B cell (primary cell): ENCODE measurements at regions not wholly inside any gene's neighbourhood (a gene's known extent, or its start where the extent isn't known, plus 50 kb on each side); places are given as distances from the start of the nearest gene placed in this dataset.

ENCODE experiments used
- ATAC-seq: fragments of 200-7000 bp; cut with Tn5 transposase; one replicate; pipeline ENCODE4 v1.10.0; 2021; ENCODE audit warnings: low read depth, mild to moderate bottlenecking, moderate number of reproducible peaks, moderate library complexity
- CTCF ChIA-PET: fragments of 350-600 bp; sonication (Branson Sonifier 250); formaldehyde crosslinking; loops from one replicate; lab custom pipeline; 2021; ENCODE audit warnings: antibody characterized with exemption, inconsistent platforms; lab: Charles Lee
- POLR2A ChIA-PET: fragments of 350-600 bp; sonication (Branson Sonifier 250); formaldehyde crosslinking; loops from one replicate; lab custom pipeline; 2021; ENCODE audit warnings: antibody characterized with exemption; lab: Charles Lee
- DNase-seq: peaks from one replicate; pipeline ENCODE4 v3.0.0; 2013
- H2AFZ ChIP-seq: 2 replicates; pipeline ENCODE4 v1.6.1; 2012; ENCODE audit warnings: mild to moderate bottlenecking, low read depth, low read length; ENCODE audit not compliant: insufficient read depth, poor library complexity, severe bottlenecking
- H3K27ac ChIP-seq, 2 donors: 1 replicate in 1 of 2; 2 replicates in 1 of 2; pipeline ENCODE4 v1.5.1; 2012 to 2013; ENCODE audit warnings: low read length in 2 of 2, mild to moderate bottlenecking in 2 of 2, moderate library complexity in 1 of 2
- H3K27me3 ChIP-seq, 4 experiments: fragments of 200-600 bp in 1 of 4; sonication (generic) in 1 of 4; replicated peaks in 1 of 4; 1 replicate in 2 of 4; 2 replicates in 2 of 4; pipeline versions ENCODE4 v1.6.1 to v1.7.0; 2013 to 2016; ENCODE audit warnings: low read length in 3 of 4, mild to moderate bottlenecking in 2 of 4, mixed read lengths in 1 of 4, moderate library complexity in 1 of 4; ENCODE audit not compliant: insufficient read depth in 4 of 4, control insufficient read depth in 3 of 4; ENCODE audit errors: control extremely low read depth in 1 of 4
- H3K36me3 ChIP-seq, 2 experiments: replicated peaks in 1 of 2; 1 replicate in 1 of 2; 2 replicates in 1 of 2; pipeline versions ENCODE4 v1.6.1 to v1.7.1; 2013; ENCODE audit warnings: low read length in 1 of 2; ENCODE audit not compliant: insufficient read depth in 2 of 2, control insufficient read depth in 1 of 2; ENCODE audit errors: control extremely low read depth in 1 of 2, extremely low read depth in 1 of 2
- H3K4me1 ChIP-seq, 2 donors: fragments of 200-600 bp in 1 of 2; sonication (generic) in 1 of 2; 1 replicate in 1 of 2; 2 replicates in 1 of 2; pipeline versions ENCODE4 v1.5.1 to v1.6.1; 2013 to 2017; ENCODE audit warnings: low read length in 2 of 2; ENCODE audit not compliant: control insufficient read depth in 2 of 2, insufficient read depth in 2 of 2
- H3K4me2 ChIP-seq: replicated peaks from 2 replicates; pipeline ENCODE3; 2012; ENCODE audit warnings: mild to moderate bottlenecking, low read depth, low read length; ENCODE audit not compliant: poor library complexity, severe bottlenecking
- H3K4me3 ChIP-seq, 5 experiments: fragments of 200-600 bp in 1 of 5; sonication (generic) in 1 of 5; 1 replicate in 3 of 5; 2 replicates in 2 of 5; pipeline versions ENCODE4 v1.5.1 to v1.7.0; 2011 to 2016; ENCODE audit warnings: low read length in 4 of 5, mild to moderate bottlenecking in 4 of 5, low read depth in 2 of 5, control low read depth in 1 of 5, moderate library complexity in 1 of 5; ENCODE audit not compliant: insufficient read depth in 1 of 5; ENCODE audit errors: control extremely low read depth in 1 of 5, extremely low read depth in 1 of 5
- H3K79me2 ChIP-seq: fragments of 200-600 bp; sonication (generic); one replicate; pipeline ENCODE4 v1.6.0; 2016; ENCODE audit warnings: low read length; ENCODE audit not compliant: control insufficient read depth, insufficient read depth
- H3K9ac ChIP-seq: fragments of 200-600 bp; sonication (generic); 2 replicates; pipeline ENCODE4 v1.6.1; 2017; ENCODE audit warnings: mild to moderate bottlenecking, low read length, moderate library complexity
- H3K9me3 ChIP-seq, 3 donors: one replicate each; pipeline versions ENCODE4 v1.6.1 to v1.7.1; 2013; ENCODE audit warnings: low read length in 2 of 3; ENCODE audit not compliant: control insufficient read depth in 2 of 3, insufficient read depth in 1 of 3; ENCODE audit errors: control extremely low read depth in 1 of 3
- H4K20me1 ChIP-seq: 2 replicates; pipeline ENCODE4 v1.6.0; 2012; ENCODE audit warnings: mild to moderate bottlenecking, low read length; ENCODE audit not compliant: insufficient read depth, control insufficient read depth, poor library complexity, severe bottlenecking
- H3K27ac Mint-ChIP-seq: one replicate; pipeline ENCODE4 v1.8.0; 2021; ENCODE audit warnings: mixed read lengths
- H3K27me3 Mint-ChIP-seq: one replicate; pipeline ENCODE4 v1.8.0; 2021; ENCODE audit warnings: mixed read lengths
- H3K4me1 Mint-ChIP-seq: one replicate; pipeline ENCODE4 v1.8.0; 2021; ENCODE audit warnings: mixed read lengths
- H3K4me3 Mint-ChIP-seq: one replicate; pipeline ENCODE4 v1.8.0; 2021; ENCODE audit warnings: mixed read lengths
- H3K9me3 Mint-ChIP-seq: one replicate; pipeline ENCODE4 v1.8.0; 2022; ENCODE audit warnings: mixed read lengths; ENCODE audit not compliant: insufficient read depth
- CTCF ChIP-seq: fragments of 200-600 bp; IDR thresholded peaks from one replicate; pipeline ENCODE4 v1.8.0; 2022; ENCODE audit warnings: antibody characterized with exemption, mild to moderate bottlenecking
- EZH2 ChIP-seq: IDR thresholded peaks from 2 replicates; pipeline ENCODE4 v1.6.1; 2012; ENCODE audit warnings: borderline replicate concordance, low read depth, mild to moderate bottlenecking, moderate library complexity, low read length; ENCODE audit not compliant: insufficient read depth, poor library complexity, severe bottlenecking
- WGBS: methylation state at CpG from one replicate; pipeline ENCODE4 v1.1.5; 2013; ENCODE audit warnings: missing lambda C conversion rate; ENCODE audit not compliant: insufficient coverage; 5-methylcytosine and 5-hydroxymethylcytosine counted together
- intact Hi-C: fragments of 100-400 bp; cut with micrococcal nuclease; formaldehyde crosslinking; loops from one replicate; pipeline ENCODE4 v1.10.0; 2022

GRCh38 chr12:42758806-42759205 lies 169.3 kb upstream of the PRICKLE1 start:
- H3K4me2 ChIP-seq: no peak overlapping the region
- H3K9me3 ChIP-seq: peaks cover 0 to 3% (median 0%) of the 10 kb centered on the region in 3 donors

GRCh38 chr12:42757624-42758119 lies 168.1 kb upstream of the PRICKLE1 start:
- intact Hi-C loops: no loop called here
- TF ChIP-seq EZH2: no peak
- POLR2A ChIA-PET: no interaction called here
- Mint-ChIP-seq H3K27ac (no peak overlapping the region), H3K9me3 (no peaks in the 10 kb centered on the region), H3K27me3 (peaks cover 2% of the 10 kb centered on the region), H3K4me3 (no peak overlapping the region), H3K4me1 (peaks cover 1% of the 10 kb centered on the region)
- CTCF ChIA-PET: no interaction called here
- DNase-seq: no peak
- H3K79me2 ChIP-seq: no peaks in the 10 kb centered on the region
- no peaks in the 10 kb centered on the region for H3K36me3 ChIP-seq
- no peak overlapping the region for H3K4me2 ChIP-seq
- H3K4me3 ChIP-seq: no peak overlapping the region
- no peak for ATAC-seq
- H3K27me3 ChIP-seq: no peaks in the 10 kb centered on the region
- no peak overlapping the region for H2AFZ ChIP-seq
- peaks cover 0 to 3% (median 0%) of the 10 kb centered on the region in 3 donors for H3K9me3 ChIP-seq
- no peak overlapping the region for H3K9ac ChIP-seq
- WGBS: 85% methylated on average over 2 of the region's 8 CpGs
- no peaks in the 10 kb centered on the region for H4K20me1 ChIP-seq
- no peaks in the 10 kb centered on the region for H3K4me1 ChIP-seq
- no peak overlapping the region for H3K27ac ChIP-seq

More at GRCh38 chr12:42758806-42759205, 169.3 kb upstream of the PRICKLE1 start:
- peaks cover 3% of the 10 kb centered on the region for H3K27me3 Mint-ChIP-seq
- Histone ChIP-seq H4K20me1 (no peaks in the 10 kb centered on the region), H2AFZ (no peak overlapping the region), H3K27me3 (no peaks in the 10 kb centered on the region), H3K27ac (no peak overlapping the region), H3K36me3 (no peaks in the 10 kb centered on the region), H3K79me2 (no peaks in the 10 kb centered on the region), H3K4me1 (no peaks in the 10 kb centered on the region), H3K9ac (no peak overlapping the region), H3K4me3 (no peak overlapping the region)
- no peak for ATAC-seq
- peaks cover 2% of the 10 kb centered on the region for H3K4me1 Mint-ChIP-seq
- POLR2A ChIA-PET: no interaction called here
- CTCF ChIA-PET: no interaction called here
- TF ChIP-seq EZH2 (no peak), CTCF (no peak)
- H3K9me3 Mint-ChIP-seq: no peaks in the 10 kb centered on the region
- 93% methylated on average over 4 of the region's 4 CpGs for WGBS
- no peak for DNase-seq
- intact Hi-C loops: no loop called here
- no peak overlapping the region for H3K27ac Mint-ChIP-seq
- H3K4me3 Mint-ChIP-seq: no peak overlapping the region
